LNCaP clone FGC (cell line): ENCODE measurements at regions not wholly inside any gene's neighbourhood (a gene's known extent, or its start where the extent isn't known, plus 50 kb on each side); places are given as distances from the start of the nearest gene placed in this dataset.

Experiments
- DNase-seq: peaks from one replicate; pipeline ENCODE4 v3.0.0-alpha.2; 2011; ENCODE audit warnings: low read depth
- H3K4me3 ChIP-seq: 2 replicates; pipeline ENCODE4 v1.5.1; 2011; ENCODE audit warnings: mild to moderate bottlenecking, low read depth, low read length, control low read depth
- TF ChIP-seq, protein P1 (sequence below): IDR thresholded peaks from 2 replicates; pipeline ENCODE4 v1.5.1; 2012; ENCODE audit warnings: mild to moderate bottlenecking; ENCODE audit not compliant: control insufficient read depth, insufficient read depth; ENCODE audit errors: extremely low read depth

DNA sequence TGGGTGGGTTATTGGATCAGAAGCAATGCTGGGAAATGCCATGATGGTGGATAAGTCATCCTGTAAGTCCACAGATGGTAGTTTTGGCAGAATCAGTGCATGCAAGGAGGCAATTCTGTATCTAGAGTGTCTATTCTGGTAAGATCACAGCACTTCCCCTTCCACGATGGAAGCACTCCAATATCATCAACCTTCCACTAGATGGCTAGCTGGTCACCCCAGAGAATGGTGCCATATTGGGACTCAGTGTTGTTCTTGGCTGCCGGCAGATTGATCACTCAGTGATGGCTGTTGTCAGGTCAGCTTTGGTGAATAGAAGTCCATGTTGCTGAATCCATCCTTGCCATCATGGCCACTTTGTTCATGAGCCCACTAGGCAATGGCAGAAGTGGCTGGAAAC lies 553.5 kb downstream of the CSNK1G3 start:
- DNase-seq: no peak
- TF ChIP-seq, protein P1, sequence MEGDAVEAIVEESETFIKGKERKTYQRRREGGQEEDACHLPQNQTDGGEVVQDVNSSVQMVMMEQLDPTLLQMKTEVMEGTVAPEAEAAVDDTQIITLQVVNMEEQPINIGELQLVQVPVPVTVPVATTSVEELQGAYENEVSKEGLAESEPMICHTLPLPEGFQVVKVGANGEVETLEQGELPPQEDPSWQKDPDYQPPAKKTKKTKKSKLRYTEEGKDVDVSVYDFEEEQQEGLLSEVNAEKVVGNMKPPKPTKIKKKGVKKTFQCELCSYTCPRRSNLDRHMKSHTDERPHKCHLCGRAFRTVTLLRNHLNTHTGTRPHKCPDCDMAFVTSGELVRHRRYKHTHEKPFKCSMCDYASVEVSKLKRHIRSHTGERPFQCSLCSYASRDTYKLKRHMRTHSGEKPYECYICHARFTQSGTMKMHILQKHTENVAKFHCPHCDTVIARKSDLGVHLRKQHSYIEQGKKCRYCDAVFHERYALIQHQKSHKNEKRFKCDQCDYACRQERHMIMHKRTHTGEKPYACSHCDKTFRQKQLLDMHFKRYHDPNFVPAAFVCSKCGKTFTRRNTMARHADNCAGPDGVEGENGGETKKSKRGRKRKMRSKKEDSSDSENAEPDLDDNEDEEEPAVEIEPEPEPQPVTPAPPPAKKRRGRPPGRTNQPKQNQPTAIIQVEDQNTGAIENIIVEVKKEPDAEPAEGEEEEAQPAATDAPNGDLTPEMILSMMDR: no peak
- no peak overlapping the region for H3K4me3 ChIP-seq

DNA sequence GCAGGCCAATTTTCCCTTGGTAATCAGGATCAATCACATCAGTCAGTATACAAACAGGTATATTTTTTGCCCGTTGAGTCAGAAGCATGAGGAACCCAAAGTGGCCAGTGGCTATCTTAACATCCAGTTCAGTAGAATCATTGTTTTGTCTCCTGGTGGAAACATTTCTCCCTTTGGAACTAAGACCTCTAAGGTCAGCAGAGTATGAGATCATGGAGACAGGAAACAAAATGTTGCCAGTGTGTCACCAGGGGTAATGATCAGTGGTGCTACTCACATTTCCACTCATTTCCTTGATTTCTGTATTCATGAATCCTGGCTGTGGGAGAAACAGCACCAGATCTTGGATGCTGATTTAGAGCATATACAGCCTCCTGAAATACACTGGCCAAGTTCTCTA lies 553.0 kb downstream of the CSNK1G3 start:
- no peak for DNase-seq
- TF ChIP-seq, protein P1: no peak
- no peak overlapping the region for H3K4me3 ChIP-seq

DNA sequence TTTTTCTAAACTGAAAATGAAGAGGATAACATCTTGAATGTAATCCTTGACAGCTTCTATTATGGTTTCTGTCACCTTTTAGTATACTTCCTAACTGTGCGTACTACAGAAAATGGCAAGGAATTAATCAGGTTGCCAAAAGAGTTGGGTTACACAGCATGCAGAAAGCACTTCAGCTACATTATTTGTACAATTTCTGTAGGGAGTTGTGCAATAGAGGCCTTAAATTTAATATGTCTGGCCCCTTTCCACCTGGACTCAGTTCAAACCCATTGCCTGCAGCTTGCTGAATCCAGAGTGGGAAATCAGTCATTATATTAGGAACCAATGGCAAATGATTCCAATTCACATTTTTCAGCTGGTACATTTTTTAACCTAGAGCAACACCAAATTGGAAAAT lies 549.7 kb downstream of the CSNK1G3 start:
- TF ChIP-seq, protein P1: no peak
- DNase-seq: peak; percentile 72
- no peak overlapping the region for H3K4me3 ChIP-seq

DNA sequence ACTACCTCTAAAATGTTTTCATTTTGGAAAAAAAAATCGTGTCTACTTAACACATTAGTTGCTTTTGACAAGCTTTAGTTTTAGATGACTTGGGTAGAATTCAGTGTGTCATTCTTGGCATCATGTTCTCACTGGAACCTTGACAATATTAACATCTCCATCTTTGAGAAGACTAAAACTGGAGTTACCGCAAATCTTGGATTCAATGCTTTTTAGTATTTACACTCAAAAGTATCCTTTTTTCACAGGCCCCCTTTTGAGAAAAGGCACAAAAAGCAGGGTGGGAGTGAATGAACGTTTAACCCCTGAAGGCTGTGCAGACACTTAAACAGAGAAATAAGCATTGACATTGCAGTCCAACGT lies 549.1 kb downstream of the CSNK1G3 start:
- TF ChIP-seq, protein P1: no peak
- DNase-seq: no peak
- H3K4me3 ChIP-seq: no peak overlapping the region

DNA sequence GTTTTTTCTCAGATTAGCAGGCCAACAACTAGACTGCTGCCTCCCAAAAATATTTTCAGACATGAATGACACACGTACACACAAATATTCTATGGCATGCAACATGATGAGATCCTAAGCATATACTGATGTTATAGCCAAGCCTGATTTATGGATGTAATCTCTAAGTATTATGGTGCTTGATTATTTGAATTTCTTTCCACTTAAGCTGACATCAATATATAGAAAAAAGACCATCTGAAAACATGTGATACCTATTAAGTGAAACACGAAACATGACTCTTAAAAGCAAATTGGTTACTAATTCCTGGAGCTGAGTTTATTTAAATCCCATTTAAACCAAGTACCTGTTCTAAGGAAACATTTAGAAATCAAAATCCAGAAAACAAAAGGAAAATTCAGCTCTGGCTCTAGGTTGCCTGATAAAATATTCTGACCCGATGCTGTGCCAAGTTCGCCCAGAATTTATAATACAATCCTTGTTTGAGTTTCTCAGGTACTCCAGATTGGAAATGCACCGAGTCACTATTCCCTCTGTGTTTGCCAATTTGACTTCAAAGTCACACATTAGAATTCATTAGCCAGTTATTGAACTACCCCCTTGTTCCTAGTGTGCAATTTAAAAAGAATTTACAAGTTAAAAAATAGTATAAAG lies 548.6 kb downstream of the CSNK1G3 start:
- peak; percentile 10 for DNase-seq
- H3K4me3 ChIP-seq: no peak overlapping the region
- TF ChIP-seq, protein P1: no peak

DNA sequence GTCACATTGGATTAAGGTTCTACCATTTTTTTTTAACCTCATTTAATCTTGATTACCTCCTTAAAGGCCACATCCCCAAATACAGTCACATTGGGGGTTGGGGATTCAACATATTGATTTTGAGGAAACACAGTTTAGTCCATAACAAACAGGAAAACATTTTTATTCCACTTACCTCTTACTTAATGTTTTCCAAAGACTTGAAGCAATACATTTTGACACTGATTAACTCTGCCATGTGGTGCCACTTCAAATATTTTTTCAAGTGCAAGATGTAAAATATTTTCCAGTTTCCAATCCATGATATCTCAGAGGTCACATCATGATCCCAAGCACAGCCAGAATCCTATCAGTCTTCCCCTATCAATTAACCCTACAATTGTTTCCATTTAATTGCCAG lies 548.0 kb downstream of the CSNK1G3 start:
- TF ChIP-seq, protein P1: no peak
- DNase-seq: no peak
- no peak overlapping the region for H3K4me3 ChIP-seq

DNA sequence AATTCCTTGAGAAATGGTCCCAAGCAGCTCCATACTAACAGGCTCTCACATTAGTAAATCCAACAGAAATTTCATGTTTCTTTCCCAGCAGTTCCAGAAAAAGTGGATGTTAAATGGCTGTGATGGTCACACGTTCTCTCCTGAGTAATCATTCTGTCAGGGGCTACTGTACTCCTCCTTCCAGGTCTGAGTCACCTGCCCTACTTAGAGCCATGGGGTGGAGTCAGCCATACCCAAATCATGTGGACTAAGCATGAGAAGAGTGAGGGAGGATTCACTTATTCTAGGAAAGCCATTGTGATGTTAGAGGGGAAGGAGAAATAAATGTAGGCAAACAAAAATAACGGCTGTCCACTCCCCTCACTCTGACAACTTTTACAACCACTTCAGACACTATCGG lies 547.2 kb downstream of the CSNK1G3 start:
- TF ChIP-seq, protein P1: no peak
- DNase-seq: no peak
- H3K4me3 ChIP-seq: no peak overlapping the region
